ENCODE measurements at regions not wholly inside any gene's neighbourhood (a gene's known extent, or its start where the extent isn't known, plus 50 kb on each side); places are given as distances from the start of the nearest gene placed in this dataset.
A peak's percentile ranks its signal among the peaks of the same experiment; 100 is the strongest.

- H3K9ac ChIP-seq (ENCODE audit: low read length), result no peak overlapping the region
- no peak overlapping the region for H3K27ac ChIP-seq (ENCODE audit: low read length)
- H4K20me1 ChIP-seq (ENCODE audit: low read length), result no peaks in the 10 kb centered on the region
- H3K4me3 ChIP-seq (ENCODE audit: low read length), result no peak overlapping the region
- H3F3A ChIP-seq (ENCODE audit: low read length, unreplicated experiment), result no peaks in the 10 kb centered on the region
- DNase-seq (no peak), ATAC-seq (no peak)
- no peaks in the 10 kb centered on the region for H3K36me3 ChIP-seq (ENCODE audit: low read depth, low read length)
- no peaks in the 10 kb centered on the region for H3K9me3 ChIP-seq (ENCODE audit: low read length)
- no peaks in the 10 kb centered on the region for H3K4me1 ChIP-seq (ENCODE audit: insufficient read depth, low read length)
- no peak overlapping the region for H3K4me2 ChIP-seq (ENCODE audit: low read length)
- ChIA-PET CTCF (no interaction called here), POLR2A (ENCODE audit: unreplicated experiment) (no interaction called here)
- no peak for TF ChIP-seq CTCF (conservative IDR thresholded peaks at IDR 0.05; ENCODE audit: low read depth, low read length)
- peak; percentile 44 for TF ChIP-seq EZH2 (IDR thresholded peaks at IDR 0.05; ENCODE audit: low read length, unreplicated experiment)
- intact Hi-C loops (cut with micrococcal nuclease), result no loop called here
- H2AFZ ChIP-seq (ENCODE audit: low read length), result no peak overlapping the region
- H3K79me2 ChIP-seq (ENCODE audit: low read length), result no peaks in the 10 kb centered on the region
- no peaks in the 10 kb centered on the region for H3K9me2 ChIP-seq (replicated peaks; ENCODE audit: low read length)
- BruUV-seq (replicated peaks), result no TSS peak
- peaks cover 83% of the 10 kb centered on the region for H3K27me3 ChIP-seq (ENCODE audit: low read length)
Observed at GRCh38 chr1:230591678-230592077, 50.6 kb upstream of the COG2 start.

GRCh38 chr1:230589951-230590350 lies 52.3 kb upstream of the COG2 start:
- no peak for DNase-seq
- H3K27ac ChIP-seq (ENCODE audit: low read length), result no peak overlapping the region
- BruUV-seq (replicated peaks), result no TSS peak
- H2AFZ ChIP-seq (ENCODE audit: low read length), result no peak overlapping the region
- H3K9ac ChIP-seq (ENCODE audit: low read length), result no peak overlapping the region
- H3F3A ChIP-seq (ENCODE audit: low read length, unreplicated experiment), result no peaks in the 10 kb centered on the region
- ChIA-PET CTCF (no interaction called here), POLR2A (ENCODE audit: unreplicated experiment) (no interaction called here)
- TF ChIP-seq EZH2phosphoT487 (IDR thresholded peaks at IDR 0.05; ENCODE audit: borderline replicate concordance, low read length) (no peak), CTCF (conservative IDR thresholded peaks at IDR 0.05; ENCODE audit: low read depth, low read length) (no peak), EZH2 (IDR thresholded peaks at IDR 0.05; ENCODE audit: low read length, unreplicated experiment) (no peak)
- no peaks in the 10 kb centered on the region for H3K9me3 ChIP-seq (ENCODE audit: low read length)
- H3K27me3 ChIP-seq (ENCODE audit: low read length), result peaks cover 83% of the 10 kb centered on the region
- no peaks in the 10 kb centered on the region for H3K4me1 ChIP-seq (ENCODE audit: insufficient read depth, low read length)
- intact Hi-C loops (cut with micrococcal nuclease), result no loop called here
- H3K79me2 ChIP-seq (ENCODE audit: low read length), result no peaks in the 10 kb centered on the region
- H3K36me3 ChIP-seq (ENCODE audit: low read depth, low read length), result no peaks in the 10 kb centered on the region
- H3K9me2 ChIP-seq (replicated peaks; ENCODE audit: low read length), result no peaks in the 10 kb centered on the region
- no peak for ATAC-seq
- H3K4me2 ChIP-seq (ENCODE audit: low read length), result no peak overlapping the region
- H4K20me1 ChIP-seq (ENCODE audit: low read length), result no peaks in the 10 kb centered on the region
- H3K4me3 ChIP-seq (ENCODE audit: low read length), result no peak overlapping the region

GRCh38 chr1:230588323-230588746 lies 53.9 kb upstream of the COG2 start:
- H3K9me3 ChIP-seq (ENCODE audit: low read length), result no peaks in the 10 kb centered on the region
- no peaks in the 10 kb centered on the region for H3F3A ChIP-seq (ENCODE audit: low read length, unreplicated experiment)
- TF ChIP-seq CTCF (conservative IDR thresholded peaks at IDR 0.05; ENCODE audit: low read depth, low read length) (no peak), EZH2 (IDR thresholded peaks at IDR 0.05; ENCODE audit: low read length, unreplicated experiment) (no peak), EZH2phosphoT487 (IDR thresholded peaks at IDR 0.05; ENCODE audit: borderline replicate concordance, low read length) (no peak)
- no peak overlapping the region for H3K9ac ChIP-seq (ENCODE audit: low read length)
- H3K4me3 ChIP-seq (ENCODE audit: low read length), result no peak overlapping the region
- no peaks in the 10 kb centered on the region for H3K9me2 ChIP-seq (replicated peaks; ENCODE audit: low read length)
- H3K79me2 ChIP-seq (ENCODE audit: low read length), result no peaks in the 10 kb centered on the region
- DNase-seq (no peak), ATAC-seq (no peak)
- ChIA-PET POLR2A (ENCODE audit: unreplicated experiment) (no interaction called here), CTCF (no interaction called here)
- no peaks in the 10 kb centered on the region for H3K4me1 ChIP-seq (ENCODE audit: insufficient read depth, low read length)
- H4K20me1 ChIP-seq (ENCODE audit: low read length), result no peaks in the 10 kb centered on the region
- no peak overlapping the region for H3K4me2 ChIP-seq (ENCODE audit: low read length)
- no TSS peak for BruUV-seq (replicated peaks)
- H3K36me3 ChIP-seq (ENCODE audit: low read depth, low read length), result no peaks in the 10 kb centered on the region
- H3K27ac ChIP-seq (ENCODE audit: low read length), result no peak overlapping the region
- H2AFZ ChIP-seq (ENCODE audit: low read length), result no peak overlapping the region
- intact Hi-C loops (cut with micrococcal nuclease), result no loop called here
- H3K27me3 ChIP-seq (ENCODE audit: low read length), result peaks cover 93% of the 10 kb centered on the region

All from PC-3 (cell line).